ENCODE measurements at regions not wholly inside any gene's neighbourhood (a gene's known extent, or its start where the extent isn't known, plus 50 kb on each side); places are given as distances from the start of the nearest gene placed in this dataset.

- no peaks in the 10 kb centered on the region for H3K4me1 ChIP-seq (ENCODE audit: control insufficient read depth, extremely low read depth, insufficient read depth, low read length)
- no peak for TF ChIP-seq EZH2 (IDR thresholded peaks at IDR 0.05; ENCODE audit: low read length)
- TF ChIP-seq, protein P1, sequence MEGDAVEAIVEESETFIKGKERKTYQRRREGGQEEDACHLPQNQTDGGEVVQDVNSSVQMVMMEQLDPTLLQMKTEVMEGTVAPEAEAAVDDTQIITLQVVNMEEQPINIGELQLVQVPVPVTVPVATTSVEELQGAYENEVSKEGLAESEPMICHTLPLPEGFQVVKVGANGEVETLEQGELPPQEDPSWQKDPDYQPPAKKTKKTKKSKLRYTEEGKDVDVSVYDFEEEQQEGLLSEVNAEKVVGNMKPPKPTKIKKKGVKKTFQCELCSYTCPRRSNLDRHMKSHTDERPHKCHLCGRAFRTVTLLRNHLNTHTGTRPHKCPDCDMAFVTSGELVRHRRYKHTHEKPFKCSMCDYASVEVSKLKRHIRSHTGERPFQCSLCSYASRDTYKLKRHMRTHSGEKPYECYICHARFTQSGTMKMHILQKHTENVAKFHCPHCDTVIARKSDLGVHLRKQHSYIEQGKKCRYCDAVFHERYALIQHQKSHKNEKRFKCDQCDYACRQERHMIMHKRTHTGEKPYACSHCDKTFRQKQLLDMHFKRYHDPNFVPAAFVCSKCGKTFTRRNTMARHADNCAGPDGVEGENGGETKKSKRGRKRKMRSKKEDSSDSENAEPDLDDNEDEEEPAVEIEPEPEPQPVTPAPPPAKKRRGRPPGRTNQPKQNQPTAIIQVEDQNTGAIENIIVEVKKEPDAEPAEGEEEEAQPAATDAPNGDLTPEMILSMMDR (optimal IDR thresholded peaks at IDR 0.05 in 1 of 3, IDR thresholded peaks at IDR 0.05 in 1 of 3, conservative IDR thresholded peaks at IDR 0.05 in 1 of 3; ENCODE audit: extremely low read depth in 1 of 3, insufficient read depth in 2 of 3, low read length in 3 of 3), result no peak
- no peaks in the 10 kb centered on the region for H4K20me1 ChIP-seq (ENCODE audit: control insufficient read depth, extremely low read depth, insufficient read depth, low read length)
- H3K9me1 ChIP-seq (ENCODE audit: control insufficient read depth, extremely low read depth, insufficient read depth, low read length), result no peaks in the 10 kb centered on the region
- H3K9ac ChIP-seq (ENCODE audit: control insufficient read depth, extremely low read depth, insufficient read depth, low read length), result no peak overlapping the region
- no peak overlapping the region for H2AFZ ChIP-seq (ENCODE audit: control insufficient read depth, low read length)
- H3K27me3 ChIP-seq (ENCODE audit: control insufficient read depth, extremely low read depth, insufficient read depth, low read length), result no peaks in the 10 kb centered on the region
- H3K9me3 ChIP-seq (ENCODE audit: control insufficient read depth, low read depth, low read length), result no peaks in the 10 kb centered on the region
- no peak overlapping the region for H3K4me2 ChIP-seq (ENCODE audit: control insufficient read depth, extremely low read depth, insufficient read depth, low read depth, low read length)
- dilution Hi-C loops (cut with MboI; ENCODE audit: extremely low pct_ligation_motif_present, low sequenced_read_pairs), result no loop called here
- no peak for FAIRE-seq
- no peak overlapping the region for H3K27ac ChIP-seq (ENCODE audit: control insufficient read depth, insufficient read depth, low read length)
- H3K36me3 ChIP-seq (ENCODE audit: control insufficient read depth in 2 of 2, extremely low read depth in 1 of 2, insufficient read depth in 2 of 2, low read length in 2 of 2), result no peaks in the 10 kb centered on the region
- no peaks in the 10 kb centered on the region for H3K79me2 ChIP-seq (ENCODE audit: control insufficient read depth, insufficient read depth, low read length)
- H3K4me3 ChIP-seq (ENCODE audit: control insufficient read depth in 2 of 3, extremely low read depth in 1 of 3, insufficient read depth in 2 of 3, low read depth in 1 of 3, low read length in 3 of 3), result no peak overlapping the region
- no peak for DNase-seq (ENCODE audit: low read depth, low spot score)
Observed at GRCh38 chr10:28823501-28824075, 146.3 kb downstream of the BAMBI start.

DNA sequence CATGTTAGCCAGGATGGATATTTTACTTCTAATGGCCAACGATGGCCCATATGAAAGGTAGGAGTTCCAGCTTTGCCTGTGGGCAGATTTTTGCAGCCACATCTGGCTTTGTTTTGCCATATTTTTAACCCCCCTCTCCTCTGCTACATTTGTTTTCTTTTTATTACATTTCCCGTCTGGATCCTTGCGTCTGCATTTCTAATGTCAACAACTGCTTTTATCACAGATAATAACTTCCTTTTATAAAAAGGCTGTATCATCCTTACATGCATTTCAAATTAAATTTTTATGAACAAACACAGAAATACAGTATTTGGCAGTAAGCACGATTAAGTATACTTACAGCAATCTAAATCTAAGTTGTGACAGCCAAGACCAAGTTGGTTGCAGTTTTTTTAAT, 156.0 kb downstream of the BAMBI start:
- no peak overlapping the region for H3K4me2 ChIP-seq (ENCODE audit: control insufficient read depth, extremely low read depth, insufficient read depth, low read depth, low read length)
- H3K79me2 ChIP-seq (ENCODE audit: control insufficient read depth, insufficient read depth, low read length), result no peaks in the 10 kb centered on the region
- H3K36me3 ChIP-seq (ENCODE audit: control insufficient read depth in 2 of 2, extremely low read depth in 1 of 2, insufficient read depth in 2 of 2, low read length in 2 of 2), result no peaks in the 10 kb centered on the region
- DNase-seq (ENCODE audit: low read depth, low spot score), result no peak
- FAIRE-seq, result no peak
- no peaks in the 10 kb centered on the region for H3K9me1 ChIP-seq (ENCODE audit: control insufficient read depth, extremely low read depth, insufficient read depth, low read length)
- no peaks in the 10 kb centered on the region for H4K20me1 ChIP-seq (ENCODE audit: control insufficient read depth, extremely low read depth, insufficient read depth, low read length)
- no peaks in the 10 kb centered on the region for H3K9me3 ChIP-seq (ENCODE audit: control insufficient read depth, low read depth, low read length)
- no peaks in the 10 kb centered on the region for H3K4me1 ChIP-seq (ENCODE audit: control insufficient read depth, extremely low read depth, insufficient read depth, low read length)
- H3K9ac ChIP-seq (ENCODE audit: control insufficient read depth, extremely low read depth, insufficient read depth, low read length), result no peak overlapping the region
- TF ChIP-seq, protein P1 (optimal IDR thresholded peaks at IDR 0.05 in 1 of 3, IDR thresholded peaks at IDR 0.05 in 1 of 3, conservative IDR thresholded peaks at IDR 0.05 in 1 of 3; ENCODE audit: extremely low read depth in 1 of 3, insufficient read depth in 2 of 3, low read length in 3 of 3), result no peak
- TF ChIP-seq EZH2 (IDR thresholded peaks at IDR 0.05; ENCODE audit: low read length), result no peak
- no peaks in the 10 kb centered on the region for H3K27me3 ChIP-seq (ENCODE audit: control insufficient read depth, extremely low read depth, insufficient read depth, low read length)
- no peak overlapping the region for H2AFZ ChIP-seq (ENCODE audit: control insufficient read depth, low read length)
- no peak overlapping the region for H3K27ac ChIP-seq (ENCODE audit: control insufficient read depth, insufficient read depth, low read length)
- no peak overlapping the region for H3K4me3 ChIP-seq (ENCODE audit: control insufficient read depth in 2 of 3, extremely low read depth in 1 of 3, insufficient read depth in 2 of 3, low read depth in 1 of 3, low read length in 3 of 3)
- dilution Hi-C loops (cut with MboI; ENCODE audit: extremely low pct_ligation_motif_present, low sequenced_read_pairs), result no loop called here
